ENCODE measurements at regions not wholly inside any gene's neighbourhood (a gene's known extent, or its start where the extent isn't known, plus 50 kb on each side); places are given as distances from the start of the nearest gene placed in this dataset.

DNA sequence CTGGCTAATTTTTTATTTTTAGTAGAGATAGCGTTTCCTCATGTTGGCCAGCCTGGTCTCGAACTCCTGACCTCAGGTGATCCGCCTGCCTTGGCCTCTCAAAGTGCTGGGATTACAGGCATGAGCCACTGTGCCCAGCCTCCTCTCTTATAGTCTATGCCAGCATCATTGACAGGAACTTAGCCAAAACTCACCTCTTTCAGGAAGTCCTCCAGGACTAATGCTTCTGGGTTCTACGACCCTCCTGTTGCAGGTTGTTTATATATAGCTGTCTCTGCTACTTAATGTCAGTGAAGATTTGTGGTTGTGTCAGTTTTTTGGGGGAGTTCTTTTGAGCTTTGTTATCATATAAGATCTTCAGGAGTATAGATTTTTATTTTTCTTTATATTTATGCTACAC, 112.1 kb upstream of the CDC42EP3 start:
- peaks cover 0 to 6% (median 4%) of the 10 kb centered on the region in 4 donors for H3K9me3 ChIP-seq (ENCODE audit: control insufficient read depth in 4 of 4, low read length in 3 of 4)
- H3K4me1 ChIP-seq (ENCODE audit: control insufficient read depth in 4 of 4, insufficient read depth in 4 of 4, low read length in 3 of 4): peaks cover 0 to 4% (median 0%) of the 10 kb centered on the region in 4 donors
- H3K4me3 ChIP-seq (ENCODE audit: low read depth in 1 of 3, low read length in 3 of 3): no peak overlapping the region
- H3K27me3 ChIP-seq (ENCODE audit: control insufficient read depth in 4 of 4, insufficient read depth in 4 of 4, low read length in 3 of 4): no peaks in the 10 kb centered on the region
- no peak overlapping the region for H3K27ac ChIP-seq (ENCODE audit: low read depth in 1 of 2, low read length in 2 of 2)
- no peak overlapping the region for H3K9ac ChIP-seq (ENCODE audit: low read depth in 1 of 2, low read length in 2 of 2)
- H3K36me3 ChIP-seq (ENCODE audit: control insufficient read depth in 4 of 4, insufficient read depth in 3 of 4, low read depth in 1 of 4, low read length in 3 of 4): no peaks in the 10 kb centered on the region
- WGBS: 97% methylated on average over 4 of the region's 4 CpGs
- DNase-seq (ENCODE audit: low spot score): no peak
- no peak for TF ChIP-seq JUND (IDR thresholded peaks at IDR 0.05)
- TF ChIP-seq FOXA2 (IDR thresholded peaks at IDR 0.05): no peak
- TF ChIP-seq MAX (IDR thresholded peaks at IDR 0.05): no peak
- TF ChIP-seq ZBTB33 (IDR thresholded peaks at IDR 0.05): no peak
- no peak for TF ChIP-seq GABPA (IDR thresholded peaks at IDR 0.05 in 1 of 2, conservative IDR thresholded peaks at IDR 0.05 in 1 of 2)
- TF ChIP-seq NR2F2 (IDR thresholded peaks at IDR 0.05): no peak
- TF ChIP-seq SP1 (IDR thresholded peaks at IDR 0.05): no peak
- TF ChIP-seq RXRA (IDR thresholded peaks at IDR 0.05): no peak

DNA sequence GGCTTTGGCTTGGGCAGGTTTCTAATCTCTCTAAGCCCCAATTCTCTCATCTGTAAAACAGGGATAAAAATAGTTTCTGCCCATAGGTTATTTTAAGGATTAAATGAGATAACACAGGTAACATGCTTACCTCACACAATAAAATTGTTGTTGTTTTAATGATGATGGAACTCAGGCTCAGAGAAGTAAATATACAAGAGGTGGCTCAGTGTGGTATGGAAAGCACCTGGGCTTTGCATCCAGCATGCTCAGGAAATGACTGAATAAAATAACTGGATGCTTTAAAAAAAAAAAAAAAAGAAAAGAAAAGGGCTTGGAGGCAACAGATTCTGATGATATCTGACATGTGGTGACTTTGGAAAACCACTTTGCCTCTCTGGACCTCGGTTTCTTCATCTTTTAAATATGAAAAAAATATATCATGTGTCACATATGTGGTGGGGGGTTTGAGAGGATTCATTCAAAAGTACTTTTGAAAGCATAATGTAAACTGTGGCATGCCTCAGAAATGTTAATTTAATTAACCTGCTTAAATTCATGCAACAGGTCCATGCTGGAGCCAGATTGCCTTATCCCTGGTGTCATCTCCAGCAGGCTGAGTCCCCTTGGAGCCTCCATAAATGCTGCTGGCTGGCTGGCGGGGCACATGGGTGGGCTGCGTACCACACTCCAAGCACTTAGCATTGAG, 112.8 kb upstream of the CDC42EP3 start:
- no peaks in the 10 kb centered on the region for H3K27me3 ChIP-seq (ENCODE audit: control insufficient read depth in 4 of 4, insufficient read depth in 4 of 4, low read length in 3 of 4)
- no peaks in the 10 kb centered on the region for H3K36me3 ChIP-seq (ENCODE audit: control insufficient read depth in 4 of 4, insufficient read depth in 3 of 4, low read depth in 1 of 4, low read length in 3 of 4)
- no peak for DNase-seq (ENCODE audit: low spot score)
- no peak overlapping the region for H3K9ac ChIP-seq (ENCODE audit: low read depth in 1 of 2, low read length in 2 of 2)
- H3K4me1 ChIP-seq (ENCODE audit: control insufficient read depth in 4 of 4, insufficient read depth in 4 of 4, low read length in 3 of 4): peaks cover 0 to 4% (median 0%) of the 10 kb centered on the region in 4 donors
- no peak overlapping the region for H3K4me3 ChIP-seq (ENCODE audit: low read depth in 1 of 3, low read length in 3 of 3)
- WGBS: 94% methylated on average over 3 of the region's 3 CpGs
- H3K9me3 ChIP-seq (ENCODE audit: control insufficient read depth in 4 of 4, low read length in 3 of 4): peaks cover 0 to 9% (median 4%) of the 10 kb centered on the region in 4 donors
- H3K27ac ChIP-seq (ENCODE audit: low read depth in 1 of 2, low read length in 2 of 2): no peak overlapping the region
- TF ChIP-seq FOXA1 (IDR thresholded peaks at IDR 0.05) (no peak), TAF1 (conservative IDR thresholded peaks at IDR 0.05) (no peak), YY1 (IDR thresholded peaks at IDR 0.05) (no peak), RAD21 (IDR thresholded peaks at IDR 0.05) (no peak), SP1 (IDR thresholded peaks at IDR 0.05) (no peak), ZBTB33 (IDR thresholded peaks at IDR 0.05) (no peak), HNF4G (IDR thresholded peaks at IDR 0.05) (no peak), EGR1 (IDR thresholded peaks at IDR 0.05; ENCODE audit: low read depth in 2 of 2) (no peak), MAX (IDR thresholded peaks at IDR 0.05) (no peak), CTCF (IDR thresholded peaks at IDR 0.05; ENCODE audit: low read depth, low read length, missing input control) (no peak), FOXA2 (IDR thresholded peaks at IDR 0.05) (no peak), RXRA (IDR thresholded peaks at IDR 0.05) (no peak), JUND (IDR thresholded peaks at IDR 0.05) (no peak), HNF4A (conservative IDR thresholded peaks at IDR 0.05) (no peak), REST (IDR thresholded peaks at IDR 0.05) (no peak), GABPA (IDR thresholded peaks at IDR 0.05 in 1 of 2, conservative IDR thresholded peaks at IDR 0.05 in 1 of 2) (no peak)
- TF ChIP-seq, protein P1, sequence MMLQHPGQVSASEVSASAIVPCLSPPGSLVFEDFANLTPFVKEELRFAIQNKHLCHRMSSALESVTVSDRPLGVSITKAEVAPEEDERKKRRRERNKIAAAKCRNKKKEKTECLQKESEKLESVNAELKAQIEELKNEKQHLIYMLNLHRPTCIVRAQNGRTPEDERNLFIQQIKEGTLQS (IDR thresholded peaks at IDR 0.05): no peak
